Mucosa of stomach (tissue), 1 donor: ENCODE measurements at regions not wholly inside any gene's neighbourhood (a gene's known extent, or its start where the extent isn't known, plus 50 kb on each side); places are given as distances from the start of the nearest gene placed in this dataset.

Source experiments
- H3K27me3 ChIP-seq: one replicate; pipeline ENCODE4 v1.7.0; 2013; ENCODE audit warnings: mild to moderate bottlenecking, low read length; ENCODE audit not compliant: control insufficient read depth, insufficient read depth
- H3K36me3 ChIP-seq: one replicate; pipeline ENCODE4 v1.7.0; 2013; ENCODE audit warnings: low read length; ENCODE audit not compliant: control insufficient read depth, insufficient read depth
- H3K4me1 ChIP-seq: one replicate; pipeline ENCODE4 v1.7.0; 2013; ENCODE audit warnings: mild to moderate bottlenecking, low read length; ENCODE audit not compliant: control insufficient read depth, insufficient read depth
- H3K4me3 ChIP-seq: one replicate; pipeline ENCODE4 v1.7.0; 2013; ENCODE audit warnings: low read length
- H3K9ac ChIP-seq: one replicate; pipeline ENCODE4 v1.7.0; 2013; ENCODE audit warnings: mild to moderate bottlenecking, low read length, moderate library complexity
- H3K9me3 ChIP-seq: one replicate; pipeline ENCODE4 v1.7.0; 2013; ENCODE audit warnings: mild to moderate bottlenecking, low read length, moderate library complexity; ENCODE audit not compliant: control insufficient read depth
- donor health status: Pancreatic carcinoma.

- peaks cover 4% of the 10 kb centered on the region for H3K27me3 ChIP-seq
- no peak overlapping the region for H3K9ac ChIP-seq
- H3K36me3 ChIP-seq, result no peaks in the 10 kb centered on the region
- H3K9me3 ChIP-seq, result no peaks in the 10 kb centered on the region
- H3K4me3 ChIP-seq, result no peak overlapping the region
- H3K4me1 ChIP-seq, result no peaks in the 10 kb centered on the region
These were observed 730.3 kb downstream of the BRD1 start for GRCh38 chr22:49097171-49097925.

GRCh38 chr22:49096476-49096875 is 731.2 kb downstream of the BRD1 start:
- H3K4me3 ChIP-seq, result no peak overlapping the region
- H3K9ac ChIP-seq, result no peak overlapping the region
- no peaks in the 10 kb centered on the region for H3K9me3 ChIP-seq
- H3K4me1 ChIP-seq, result no peaks in the 10 kb centered on the region
- no peaks in the 10 kb centered on the region for H3K36me3 ChIP-seq
- H3K27me3 ChIP-seq, result peaks cover 4% of the 10 kb centered on the region

DNA sequence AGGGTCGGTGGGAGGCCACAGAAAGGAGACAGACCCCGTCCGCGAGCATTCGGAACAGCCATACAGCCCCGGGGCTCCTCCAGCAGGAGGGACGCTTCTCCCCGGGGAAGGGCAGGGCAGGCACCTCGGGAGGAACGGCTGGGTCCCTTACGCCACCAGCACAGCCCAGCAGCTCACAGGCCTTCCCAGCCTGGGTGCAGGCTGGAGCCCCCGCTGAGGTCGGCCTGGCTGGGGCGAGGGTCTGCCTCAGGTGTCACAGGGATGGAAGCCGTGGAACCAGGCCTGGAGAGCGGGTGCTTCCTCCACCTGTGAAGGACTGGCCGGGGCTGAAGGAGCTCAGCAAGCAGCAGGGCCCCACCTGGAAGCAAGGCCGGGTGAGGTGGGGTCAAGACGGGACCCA is 732.3 kb downstream of the BRD1 start:
- no peaks in the 10 kb centered on the region for H3K9me3 ChIP-seq
- H3K9ac ChIP-seq, result no peak overlapping the region
- H3K4me1 ChIP-seq, result no peaks in the 10 kb centered on the region
- H3K4me3 ChIP-seq, result no peak overlapping the region
- no peaks in the 10 kb centered on the region for H3K36me3 ChIP-seq
- H3K27me3 ChIP-seq, result peaks cover under 1% of the 10 kb centered on the region

DNA sequence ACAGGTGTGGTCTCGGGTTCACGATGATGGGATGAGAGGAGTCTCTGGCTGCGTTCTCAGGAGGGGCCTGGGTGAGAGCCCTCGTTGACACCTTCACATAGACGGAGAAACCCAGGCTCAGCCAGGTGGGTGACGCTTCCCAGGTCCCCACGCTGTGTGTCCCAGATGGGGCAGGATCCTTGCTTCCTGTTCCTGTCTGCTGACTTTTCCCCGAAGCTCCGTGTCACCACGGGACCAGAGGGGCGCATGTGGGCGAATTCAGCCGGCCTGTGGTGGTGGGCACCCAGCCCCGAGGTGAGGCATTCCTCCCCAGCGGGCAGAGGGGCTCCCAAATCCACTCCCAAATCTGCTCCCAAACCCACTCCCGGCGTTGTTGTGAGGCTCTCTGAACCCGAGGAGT is 732.8 kb downstream of the BRD1 start:
- Histone ChIP-seq H3K9ac (no peak overlapping the region), H3K27me3 (no peaks in the 10 kb centered on the region)

DNA sequence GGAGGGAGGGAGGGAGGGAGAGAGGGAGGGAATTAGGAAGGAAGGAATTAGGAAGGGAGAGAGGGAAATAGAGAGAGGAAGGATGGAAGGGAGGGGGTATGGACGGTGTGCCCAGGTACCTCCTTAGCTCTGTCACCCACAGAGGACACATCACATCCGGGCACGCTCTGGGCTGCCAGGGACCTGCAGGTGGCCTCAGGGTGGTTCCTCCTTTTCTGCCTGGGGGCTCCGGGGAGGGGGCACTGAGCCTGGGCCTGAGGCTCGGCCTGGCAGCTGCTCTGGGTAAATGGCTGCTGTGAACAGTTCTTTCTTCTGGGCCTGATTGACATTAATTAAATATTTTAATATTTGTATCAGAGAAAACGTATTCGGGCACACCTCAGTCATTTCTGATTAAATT is 733.5 kb downstream of the BRD1 start:
- Histone ChIP-seq H3K4me1 (no peaks in the 10 kb centered on the region), H3K36me3 (no peaks in the 10 kb centered on the region), H3K4me3 (no peak overlapping the region), H3K27me3 (no peaks in the 10 kb centered on the region), H3K9me3 (no peaks in the 10 kb centered on the region), H3K9ac (no peak overlapping the region)

More for the DNA sequence above, 732.8 kb downstream of the BRD1 start:
- Histone ChIP-seq H3K9me3 (no peaks in the 10 kb centered on the region), H3K4me1 (no peaks in the 10 kb centered on the region), H3K4me3 (no peak overlapping the region), H3K36me3 (no peaks in the 10 kb centered on the region)

DNA sequence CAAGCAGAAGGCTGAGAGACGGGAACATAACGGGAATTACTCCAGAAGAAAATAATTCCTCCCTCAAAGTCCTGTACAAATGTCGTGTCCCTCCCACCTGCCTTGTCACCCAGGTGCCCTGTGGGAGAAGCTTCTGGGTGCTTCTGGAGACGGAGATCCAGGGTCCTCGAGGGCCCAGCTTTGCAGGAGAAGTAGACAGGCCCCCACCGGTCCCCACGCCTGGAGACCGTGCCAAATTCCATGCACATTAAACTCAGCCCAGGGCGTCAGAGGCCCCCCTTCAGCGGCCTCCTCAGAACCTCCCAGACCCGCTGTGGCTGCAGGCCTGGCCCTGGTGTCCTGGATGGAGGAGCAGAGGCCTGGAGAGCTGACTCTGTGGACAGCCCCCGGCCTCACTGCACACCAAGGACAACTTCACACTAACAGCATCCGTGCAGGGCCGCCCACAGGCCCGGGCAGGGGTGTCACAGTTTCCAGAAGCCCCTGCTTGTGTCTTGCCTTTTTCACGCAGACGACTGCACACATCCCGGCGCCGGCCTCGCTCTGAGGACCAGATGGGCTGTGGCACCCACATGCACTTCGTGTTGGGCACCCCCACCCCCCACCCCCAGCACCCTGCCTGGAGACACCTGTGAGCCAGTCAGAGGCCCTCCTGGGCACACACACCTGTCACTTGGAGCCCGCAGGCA is 734.3 kb downstream of the BRD1 start:
- Histone ChIP-seq H3K9ac (no peak overlapping the region), H3K9me3 (no peaks in the 10 kb centered on the region), H3K27me3 (no peaks in the 10 kb centered on the region), H3K4me1 (no peaks in the 10 kb centered on the region), H3K36me3 (no peaks in the 10 kb centered on the region), H3K4me3 (no peak overlapping the region)

GRCh38 chr22:49092716-49093115 is 735.0 kb downstream of the BRD1 start:
- Histone ChIP-seq H3K9me3 (no peaks in the 10 kb centered on the region), H3K9ac (no peak overlapping the region), H3K27me3 (no peaks in the 10 kb centered on the region), H3K4me1 (no peaks in the 10 kb centered on the region), H3K4me3 (no peak overlapping the region), H3K36me3 (no peaks in the 10 kb centered on the region)

DNA sequence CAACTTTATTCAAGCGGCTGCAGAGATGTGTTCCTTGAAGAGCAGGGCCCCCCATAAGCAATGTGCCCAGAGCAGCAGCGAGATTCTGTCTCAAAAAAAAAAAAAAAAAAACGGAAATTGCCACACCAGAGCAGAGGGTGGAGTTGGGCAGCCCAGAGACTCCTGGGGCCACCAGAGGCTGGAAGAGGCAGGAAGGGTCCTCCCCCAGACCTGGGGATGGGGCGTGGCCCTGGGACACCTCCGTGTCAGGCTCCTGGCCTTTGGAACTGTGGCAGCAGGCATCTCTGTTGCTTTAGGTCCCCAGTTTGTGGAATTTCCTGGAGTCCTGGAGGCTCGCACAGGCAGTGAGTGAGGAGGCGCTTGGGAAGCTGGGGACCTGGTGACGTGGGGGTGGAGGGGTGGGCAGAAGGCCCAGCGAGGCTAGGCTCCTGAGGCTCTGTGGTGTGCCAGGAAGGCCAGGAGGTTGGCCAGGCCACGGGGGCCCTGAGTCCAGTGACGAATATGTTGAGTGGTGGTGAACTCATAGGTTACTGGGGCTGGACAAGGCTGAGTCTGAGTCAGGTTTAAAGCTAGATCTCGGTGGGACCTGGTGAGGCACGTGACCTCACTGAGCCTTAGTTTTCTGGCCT is 735.6 kb downstream of the BRD1 start:
- Histone ChIP-seq H3K36me3 (no peaks in the 10 kb centered on the region), H3K4me1 (no peaks in the 10 kb centered on the region), H3K9ac (no peak overlapping the region), H3K27me3 (no peaks in the 10 kb centered on the region), H3K4me3 (no peak overlapping the region), H3K9me3 (no peaks in the 10 kb centered on the region)

- Histone ChIP-seq H3K27me3 (no peaks in the 10 kb centered on the region), H3K4me3 (no peak overlapping the region), H3K36me3 (no peaks in the 10 kb centered on the region), H3K9me3 (no peaks in the 10 kb centered on the region), H3K4me1 (no peaks in the 10 kb centered on the region), H3K9ac (no peak overlapping the region)
These were observed 736.2 kb downstream of the BRD1 start for GRCh38 chr22:49091451-49091850.

- no peak overlapping the region for H3K9ac ChIP-seq
- no peaks in the 10 kb centered on the region for H3K9me3 ChIP-seq
- H3K4me1 ChIP-seq, result no peaks in the 10 kb centered on the region
- no peaks in the 10 kb centered on the region for H3K36me3 ChIP-seq
- H3K4me3 ChIP-seq, result no peak overlapping the region
- H3K27me3 ChIP-seq, result no peaks in the 10 kb centered on the region
These were observed 736.9 kb downstream of the BRD1 start for GRCh38 chr22:49090853-49091135.

- Histone ChIP-seq H3K4me1 (no peaks in the 10 kb centered on the region), H3K4me3 (no peak overlapping the region), H3K9ac (no peak overlapping the region), H3K36me3 (no peaks in the 10 kb centered on the region), H3K27me3 (no peaks in the 10 kb centered on the region), H3K9me3 (no peaks in the 10 kb centered on the region)
These were observed 737.4 kb downstream of the BRD1 start for GRCh38 chr22:49090061-49090852.
